Fibroblast of the aortic adventitia (primary cell): ENCODE measurements at regions not wholly inside any gene's neighbourhood (a gene's known extent, or its start where the extent isn't known, plus 50 kb on each side); places are given as distances from the start of the nearest gene placed in this dataset.

Experiments used
- DNase-seq: peaks from one replicate; pipeline ENCODE4 v3.0.0-alpha.2; 2010; ENCODE audit warnings: low read depth
- H3K4me3 ChIP-seq: 2 replicates; pipeline ENCODE4 v1.5.1; 2011; ENCODE audit warnings: low read depth, mild to moderate bottlenecking, control low read depth, low read length, moderate library complexity
- CTCF ChIP-seq: IDR thresholded peaks from 2 replicates; pipeline ENCODE4 v1.5.1; 2011; ENCODE audit warnings: mild to moderate bottlenecking, low read length, control low read depth, inconsistent platforms; ENCODE audit not compliant: insufficient read depth

GRCh38 chr6:125354649-125355048, 52.9 kb upstream of the HDDC2 start:
- no peak for TF ChIP-seq CTCF
- no peak for DNase-seq
- no peak overlapping the region for H3K4me3 ChIP-seq

- DNase-seq, result no peak
- no peak overlapping the region for H3K4me3 ChIP-seq
- TF ChIP-seq CTCF, result no peak
Measured at GRCh38 chr6:125356884-125357283, 55.1 kb upstream of the HDDC2 start.

GRCh38 chr6:125357515-125358256, 55.9 kb upstream of the HDDC2 start:
- DNase-seq, result no peak
- TF ChIP-seq CTCF, result no peak
- no peak overlapping the region for H3K4me3 ChIP-seq

DNA sequence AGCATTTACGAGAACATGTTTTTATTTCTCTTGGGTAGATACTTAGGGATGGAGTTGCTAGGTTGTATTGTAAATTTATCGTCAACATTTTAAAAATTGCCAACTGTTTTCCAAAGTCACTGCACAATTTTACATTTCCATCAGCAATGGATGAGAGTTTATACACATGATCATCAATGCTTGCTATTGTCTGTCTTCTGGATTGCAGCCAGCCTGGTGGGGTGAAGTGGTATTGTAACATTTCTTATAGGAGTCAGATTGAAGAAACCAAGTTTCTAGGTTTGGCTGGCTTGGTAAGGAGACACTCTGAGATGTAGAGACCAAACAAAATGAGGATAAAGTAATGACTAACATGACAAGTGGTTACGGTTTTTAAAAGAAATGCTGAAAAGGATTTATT, 57.1 kb upstream of the HDDC2 start:
- TF ChIP-seq CTCF, result no peak

GRCh38 chr6:125361868-125362267, 60.1 kb upstream of the HDDC2 start:
- DNase-seq, result no peak
- no peak for TF ChIP-seq CTCF
- no peak overlapping the region for H3K4me3 ChIP-seq

More for the DNA sequence above, 57.1 kb upstream of the HDDC2 start:
- no peak for DNase-seq
- no peak overlapping the region for H3K4me3 ChIP-seq

DNA sequence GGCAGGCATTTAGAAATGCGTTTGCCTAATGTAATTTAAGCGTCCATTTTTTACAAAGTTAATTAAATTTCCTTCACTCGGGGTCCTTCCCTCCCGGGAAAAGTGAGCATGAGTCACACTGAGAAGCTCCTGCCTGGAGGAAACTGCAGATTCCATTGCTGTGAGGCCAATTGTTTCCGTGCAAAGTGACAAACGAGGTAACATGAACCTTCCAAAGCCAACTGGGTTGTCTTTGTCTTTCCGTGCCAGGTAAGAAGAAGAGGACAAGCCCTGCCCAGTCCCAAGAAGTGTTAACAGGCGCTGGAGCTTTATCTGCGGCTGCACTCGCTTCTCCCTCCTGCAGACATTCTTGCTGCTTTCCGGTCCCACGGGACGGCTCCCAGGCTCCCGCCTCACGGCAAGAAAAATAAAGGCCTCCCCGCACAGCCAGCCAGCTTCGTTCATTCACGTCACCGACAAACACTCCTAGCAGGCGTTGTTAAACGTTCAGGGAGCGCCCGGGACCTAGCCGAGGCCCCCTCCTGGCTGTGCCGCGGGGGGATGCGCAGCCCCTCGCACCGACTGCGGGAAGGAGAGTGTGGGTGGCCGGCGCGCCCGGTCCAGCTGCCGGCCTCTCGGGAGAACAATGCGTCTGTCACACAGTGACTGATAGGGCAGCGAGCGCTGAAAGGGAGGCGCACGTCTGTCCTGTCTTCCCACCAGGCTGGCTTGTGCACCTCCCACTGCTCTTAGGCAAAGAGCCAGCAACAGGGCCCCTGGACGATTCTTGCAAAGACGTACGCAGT, 61.5 kb upstream of the HDDC2 start:
- TF ChIP-seq CTCF, result no peak
- DNase-seq, result peak; percentile 58
- peak overlapping the region; percentile 59 for H3K4me3 ChIP-seq
